Heart left ventricle (tissue), 16 donors: ENCODE measurements at regions not wholly inside any gene's neighbourhood (a gene's known extent, or its start where the extent isn't known, plus 50 kb on each side); places are given as distances from the start of the nearest gene placed in this dataset.
"Not testable (repeated sequence)": the region's sequence is repeated elsewhere in the genome, so short reads cannot be mapped to it uniquely, and the experiment has no call there.

Experiments used
- ATAC-seq, 4 donors: fragments of 200-7000 bp; cut with Tn5 transposase; one replicate each; pipeline ENCODE4 v1.9.1; 2020 to 2022; ENCODE audit warnings: moderate library complexity in 4 of 4, mild to moderate bottlenecking in 3 of 4, moderate number of reproducible peaks in 1 of 4
- DNase-seq, 5 donors: peaks; one replicate each; pipeline ENCODE4 v3.0.0-alpha.2; 2020
- H3K27ac ChIP-seq, 12 donors: fragments of 200-600 bp; sonication (generic) in 4 of 12; one replicate each; pipeline versions ENCODE4 v1.5.0 to v1.8.0; 2016 to 2022; ENCODE audit warnings: mild to moderate bottlenecking in 2 of 12
- H3K27me3 ChIP-seq, 9 donors: fragments of 200-600 bp; sonication (generic) in 2 of 9; one replicate each; pipeline versions ENCODE4 v1.5.1 to v1.8.0; 2016 to 2022; ENCODE audit warnings: mild to moderate bottlenecking in 3 of 9
- H3K36me3 ChIP-seq, 9 donors: fragments of 200-600 bp; sonication (generic) in 2 of 9; one replicate each; pipeline versions ENCODE4 v1.5.0 to v1.8.0; 2018 to 2022; ENCODE audit warnings: mild to moderate bottlenecking in 2 of 9
- H3K4me1 ChIP-seq, 12 donors: fragments of 200-600 bp; sonication (generic) in 4 of 12; one replicate each; pipeline versions ENCODE4 v1.5.0 to v1.8.0; 2016 to 2022; ENCODE audit warnings: mild to moderate bottlenecking in 3 of 12
- H3K4me3 ChIP-seq, 12 donors: fragments of 200-600 bp; sonication (generic) in 4 of 12; one replicate each; pipeline versions ENCODE4 v1.5.0 to v1.8.0; 2017 to 2022; ENCODE audit warnings: mild to moderate bottlenecking in 9 of 12, moderate library complexity in 4 of 12
- H3K9me3 ChIP-seq, 12 donors: fragments of 200-600 bp; sonication (generic) in 4 of 12; one replicate each; pipeline versions ENCODE4 v1.5.0 to v1.8.0; 2016 to 2022; ENCODE audit warnings: mild to moderate bottlenecking in 1 of 12
- POLR2A ChIP-seq, 2 donors: fragments of 450-650 bp; IDR thresholded peaks; one replicate each; pipeline ENCODE4 v1.6.1; 2017; ENCODE audit warnings: antibody characterized with exemption in 2 of 2, mild to moderate bottlenecking in 2 of 2, moderate library complexity in 2 of 2
- WGBS, 4 donors: extraction: QIAGEN DNeasy Blood & Tissue Kit in 2 of 4; methylation state at CpG; one replicate each; pipeline versions ENCODE4 v1.1.5 to v1.1.7; 2013 to 2018; 5-methylcytosine and 5-hydroxymethylcytosine counted together
- intact Hi-C, 10 donors: fragments of 100-400 bp; cut with DNase I; formaldehyde crosslinking; loops; one replicate each; pipeline versions ENCODE4 v1.11.1 to v1.14.2; 2022
- TF ChIP-seq, protein P1 (sequence below), 12 donors: fragments of 200-600 bp; sonication (generic) in 4 of 12; IDR thresholded peaks; one replicate each; pipeline versions ENCODE4 v1.5.0 to v1.8.0; 2018 to 2022; ENCODE audit warnings: antibody characterized with exemption in 12 of 12, mild to moderate bottlenecking in 5 of 12
- donor health status: ischemic (EF 13 %, LVEDD 7.1; RV severe dilation, severe dysfunction).
- donor health status: healthy with polysubstance abuse.
- donor health status: DM: no; HTN: yes; CAD: no.
- donor health status: DM: no; HTN: no; CAD: no.
- donor health status: ischemic (EF 25% LVEDD 6.9; RV normal size, moderate dysfunction).
- donor health status: ischemic (EF 25% LVEDD 5.7; RV mildly dilated, moderate dysfunction).
- donor health status: healthy.
- donor health status: DM: yes; HTN: yes; CAD: no.
- donor health status: ischemic (EF 35%, LVEDD 5.7; RV mildly dilated, moderate dysfunction).
- donor health status: nonischemic (EF 11% LVEDD 7.7; RV severe dilation, severe dysfunction).
- donor health status: DM: yes; HTN: yes; CAD: no.
- donor health status: PGD.
- donor health status: ischemic (EF 29% LVEDD 5.4; RV normal size, mild dysfunction).
- donor health status: nonischemic (EF 23%, LVEDD 6.1; RV moderate dilation, normal function).

- DNase-seq, result no peak
- Histone ChIP-seq H3K4me1 (no peaks in the 10 kb centered on the region), H3K27ac (no peak overlapping the region), H3K9me3 (no peaks in the 10 kb centered on the region), H3K27me3 (no peaks in the 10 kb centered on the region), H3K4me3 (no peak overlapping the region), H3K36me3 (no peaks in the 10 kb centered on the region)
- no peak for ATAC-seq
- TF ChIP-seq, protein P1, sequence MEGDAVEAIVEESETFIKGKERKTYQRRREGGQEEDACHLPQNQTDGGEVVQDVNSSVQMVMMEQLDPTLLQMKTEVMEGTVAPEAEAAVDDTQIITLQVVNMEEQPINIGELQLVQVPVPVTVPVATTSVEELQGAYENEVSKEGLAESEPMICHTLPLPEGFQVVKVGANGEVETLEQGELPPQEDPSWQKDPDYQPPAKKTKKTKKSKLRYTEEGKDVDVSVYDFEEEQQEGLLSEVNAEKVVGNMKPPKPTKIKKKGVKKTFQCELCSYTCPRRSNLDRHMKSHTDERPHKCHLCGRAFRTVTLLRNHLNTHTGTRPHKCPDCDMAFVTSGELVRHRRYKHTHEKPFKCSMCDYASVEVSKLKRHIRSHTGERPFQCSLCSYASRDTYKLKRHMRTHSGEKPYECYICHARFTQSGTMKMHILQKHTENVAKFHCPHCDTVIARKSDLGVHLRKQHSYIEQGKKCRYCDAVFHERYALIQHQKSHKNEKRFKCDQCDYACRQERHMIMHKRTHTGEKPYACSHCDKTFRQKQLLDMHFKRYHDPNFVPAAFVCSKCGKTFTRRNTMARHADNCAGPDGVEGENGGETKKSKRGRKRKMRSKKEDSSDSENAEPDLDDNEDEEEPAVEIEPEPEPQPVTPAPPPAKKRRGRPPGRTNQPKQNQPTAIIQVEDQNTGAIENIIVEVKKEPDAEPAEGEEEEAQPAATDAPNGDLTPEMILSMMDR (IDR thresholded peaks at IDR 0.05), result no peak
- no peak for TF ChIP-seq POLR2A (IDR thresholded peaks at IDR 0.05)
- intact Hi-C loops, result no loop called here
Observed at GRCh38 chr14:25298238-25298637, 248.3 kb upstream of the STXBP6 start.

- H3K4me3 ChIP-seq, intact Hi-C loops, H3K36me3 ChIP-seq, H3K27me3 ChIP-seq, H3K27ac ChIP-seq, DNase-seq, H3K4me1 ChIP-seq, ATAC-seq: not testable (repeated sequence)
- H3K9me3 ChIP-seq, result peaks cover 0 to 14% (median 9%) of the 10 kb centered on the region in 12 donors
- 31 to 65% (median 53%) methylated on average over 1 of the region's 1 CpG for WGBS, 4 donors
Observed at GRCh38 chr14:25290154-25290553, 240.2 kb upstream of the STXBP6 start.

DNA sequence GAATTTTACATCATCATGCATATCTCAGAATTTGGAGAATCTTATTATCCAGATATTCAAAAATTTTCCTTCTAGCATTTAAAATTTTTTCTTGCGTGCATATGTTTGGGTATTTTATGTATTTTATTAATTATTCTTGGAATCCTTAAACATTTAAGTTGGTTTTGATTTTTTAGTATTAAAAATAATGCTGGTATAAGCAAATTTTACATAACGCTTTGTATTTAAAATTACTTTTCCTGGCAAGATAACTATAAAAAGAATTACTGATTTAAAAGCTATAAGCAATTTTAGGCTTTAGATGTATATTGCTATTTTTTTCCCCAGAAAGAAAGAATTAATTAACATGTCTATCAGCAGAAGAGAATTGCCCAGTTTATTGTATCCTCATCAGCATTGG, 224.6 kb upstream of the STXBP6 start:
- ATAC-seq, result no peak

GRCh38 chr14:25267186-25267585, 217.2 kb upstream of the STXBP6 start:
- Histone ChIP-seq H3K36me3 (no peaks in the 10 kb centered on the region), H3K27ac (no peak overlapping the region), H3K27me3 (no peaks in the 10 kb centered on the region), H3K4me1 (no peaks in the 10 kb centered on the region), H3K9me3 (no peaks in the 10 kb centered on the region), H3K4me3 (no peak overlapping the region)
- no peak for TF ChIP-seq POLR2A (IDR thresholded peaks at IDR 0.05)
- TF ChIP-seq, protein P1 (IDR thresholded peaks at IDR 0.05), result no peak
- DNase-seq, result no peak
- 85 to 88% (median 87%) methylated on average over 16 of the region's 16 CpGs for WGBS, 4 donors
- no peak for ATAC-seq
- intact Hi-C loops, result no loop called here

More for the DNA sequence above, 224.6 kb upstream of the STXBP6 start:
- 63 to 91% (median 67%) methylated on average over 2 of the region's 2 CpGs for WGBS, 4 donors
- H3K27me3 ChIP-seq, result no peaks in the 10 kb centered on the region
- no peak overlapping the region for H3K4me3 ChIP-seq
- no peak overlapping the region for H3K27ac ChIP-seq
- H3K4me1 ChIP-seq, result no peaks in the 10 kb centered on the region
- H3K36me3 ChIP-seq, result no peaks in the 10 kb centered on the region
- no peak for DNase-seq
- TF ChIP-seq POLR2A (IDR thresholded peaks at IDR 0.05), result no peak
- TF ChIP-seq, protein P1 (IDR thresholded peaks at IDR 0.05), result no peak
- H3K9me3 ChIP-seq, result no peaks in the 10 kb centered on the region
- intact Hi-C loops, result no loop called here

GRCh38 chr14:25259470-25259869, 209.5 kb upstream of the STXBP6 start:
- 74 to 82% (median 78%) methylated on average over 1 of the region's 1 CpG for WGBS, 4 donors
- ATAC-seq, result no peak
- no peaks in the 10 kb centered on the region for H3K4me1 ChIP-seq

More at GRCh38 chr14:25259470-25259869, 209.5 kb upstream of the STXBP6 start:
- no peak for TF ChIP-seq POLR2A (IDR thresholded peaks at IDR 0.05)
- TF ChIP-seq, protein P1 (IDR thresholded peaks at IDR 0.05), result no peak
- Histone ChIP-seq H3K36me3 (no peaks in the 10 kb centered on the region), H3K27ac (no peak overlapping the region), H3K9me3 (no peaks in the 10 kb centered on the region), H3K4me3 (no peak overlapping the region), H3K27me3 (no peaks in the 10 kb centered on the region)
- intact Hi-C loops, result no loop called here
- DNase-seq, result no peak
